ENCODE measurements at regions not wholly inside any gene's neighbourhood (a gene's known extent, or its start where the extent isn't known, plus 50 kb on each side); places are given as distances from the start of the nearest gene placed in this dataset.
A peak's percentile ranks its signal among the peaks of the same experiment; 100 is the strongest.

DNA sequence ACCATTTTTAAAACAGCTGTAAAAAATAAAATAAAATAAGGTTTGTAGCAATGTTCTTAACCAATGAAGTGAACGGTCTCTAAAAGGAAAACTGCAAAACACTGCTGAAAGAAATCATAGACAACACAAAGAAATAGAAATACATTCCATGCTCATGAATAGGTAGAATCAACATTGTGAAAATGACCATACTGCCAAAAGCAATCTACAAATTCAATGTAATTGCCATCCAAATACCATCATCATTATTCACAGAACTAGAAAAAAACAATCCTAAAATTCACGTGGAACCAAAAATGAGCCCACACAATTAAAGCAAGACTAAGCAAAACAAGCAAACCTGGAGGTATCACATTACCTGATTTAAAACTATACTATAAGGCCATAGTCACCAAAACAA, 67.6 kb upstream of the RGMB start:
- no peak overlapping the region for H3K9ac ChIP-seq (ENCODE audit: low read depth, low read length)
- CTCF ChIA-PET, result no interaction called here

More for the DNA sequence above, 67.6 kb upstream of the RGMB start:
- Histone ChIP-seq H3K4ac (ENCODE audit: low read depth, low read length) (no peak overlapping the region), H3K27me3 (ENCODE audit: control insufficient read depth, insufficient read depth, low read length) (no peaks in the 10 kb centered on the region), H3K79me1 (ENCODE audit: low read depth in 1 of 2, low read length in 2 of 2) (no peaks in the 10 kb centered on the region), H3K9me1 (ENCODE audit: insufficient read depth, low read length) (no peaks in the 10 kb centered on the region), H3K14ac (replicated peaks; ENCODE audit: low read depth, low read length) (no peak overlapping the region), H2BK20ac (ENCODE audit: low read depth, low read length) (no peak overlapping the region), H2BK120ac (ENCODE audit: low read depth, low read length) (no peak overlapping the region), H2BK5ac (ENCODE audit: low read depth, low read length, poor library complexity, severe bottlenecking) (no peak overlapping the region), H3K18ac (ENCODE audit: low read depth, low read length) (no peak overlapping the region), H4K91ac (ENCODE audit: insufficient read depth, low read depth, low read length) (no peak overlapping the region), H4K5ac (ENCODE audit: low read depth, low read length) (no peak overlapping the region), H3K27ac (ENCODE audit: insufficient read depth, low read length) (no peak overlapping the region), H2AK9ac (replicated peaks; ENCODE audit: low read depth, low read length, poor library complexity) (no peak overlapping the region), H3K23ac (ENCODE audit: low read depth, low read length) (no peak overlapping the region), H4K8ac (ENCODE audit: low read depth in 2 of 2, low read length in 2 of 2) (no peak overlapping the region), H3K4me2 (ENCODE audit: low read depth, low read length) (no peak overlapping the region), H3K56ac (ENCODE audit: extremely low read depth, insufficient read depth, low read length) (no peak overlapping the region), H2AFZ (replicated peaks; ENCODE audit: low read length, poor library complexity) (no peak overlapping the region), H3K4me3 (ENCODE audit: insufficient read depth, low read depth, low read length) (no peak overlapping the region), H3K9me3 (ENCODE audit: control insufficient read depth, insufficient read depth, low read length) (no peaks in the 10 kb centered on the region; the same call in 1 of the 2 replicates), H3K36me3 (ENCODE audit: control insufficient read depth, insufficient read depth, low read length) (no peaks in the 10 kb centered on the region), H3K4me1 (ENCODE audit: control insufficient read depth, insufficient read depth, low read length) (no peaks in the 10 kb centered on the region), H2BK15ac (ENCODE audit: low read depth, low read length) (no peak overlapping the region), H2AK5ac (ENCODE audit: low read depth, low read length) (no peak overlapping the region), H4K20me1 (ENCODE audit: insufficient read depth, low read length) (no peaks in the 10 kb centered on the region)
- intact Hi-C loops (cut with micrococcal nuclease), result no loop called here
- DNase-seq (peak; percentile 49), ATAC-seq (ENCODE audit: low read depth) (no peak)
- TF ChIP-seq CEBPB (IDR thresholded peaks at IDR 0.05; ENCODE audit: low read depth, low read length) (no peak), MXI1 (IDR thresholded peaks at IDR 0.05; ENCODE audit: borderline replicate concordance, low read depth, low read length) (no peak), SMC3 (IDR thresholded peaks at IDR 0.05; ENCODE audit: low read depth, low read length) (no peak), MAFK (IDR thresholded peaks at IDR 0.05; ENCODE audit: low read depth, low read length) (no peak), RCOR1 (IDR thresholded peaks at IDR 0.05; ENCODE audit: insufficient replicate concordance, low read length) (no peak), CHD1 (IDR thresholded peaks at IDR 0.05; ENCODE audit: low read depth, low read length) (no peak)
- in situ Hi-C loops (cut with MboI; ENCODE audit: low sequenced_read_pairs), result no loop called here
- WGBS, 2 experiments (ENCODE audit: extremely low coverage in 2 of 2, insufficient read length in 1 of 2), result no CpG with 5 or more reads among the region's 2 CpGs
- BruUV-seq (replicated peaks), result no TSS peak
- POLR2A ChIA-PET (ENCODE audit: unreplicated experiment), result no interaction called here
- dilution Hi-C loops (cut with HindIII; ENCODE audit: low sequenced_read_pairs, unreplicated experiment), result no loop called here
